Neural progenitor cell (in vitro differentiated cells): ENCODE measurements at regions not wholly inside any gene's neighbourhood (a gene's known extent, or its start where the extent isn't known, plus 50 kb on each side); places are given as distances from the start of the nearest gene placed in this dataset.

Experiments used
- DNase-seq: peaks from one replicate; pipeline ENCODE4 v3.0.0-alpha.2; 2016; ENCODE audit warnings: low spot score
- H2AFZ ChIP-seq: fragments of 200-600 bp; sonication (generic); replicated peaks from 2 replicates; pipeline ENCODE4 v1.6.1; 2016; ENCODE audit warnings: antibody characterized with exemption
- H3F3A ChIP-seq: fragments of 200-600 bp; sonication (generic); 2 replicates; pipeline ENCODE4 v1.6.1; 2016; ENCODE audit warnings: antibody characterized with exemption, low read depth
- H3K27ac ChIP-seq: fragments of 200-600 bp; sonication (generic); 2 replicates; pipeline ENCODE4 v1.5.1; 2016; ENCODE audit warnings: mild to moderate bottlenecking
- H3K27me3 ChIP-seq: fragments of 200-600 bp; sonication (generic); 2 replicates; pipeline ENCODE4 v1.6.1; 2016; ENCODE audit warnings: mild to moderate bottlenecking, moderate library complexity
- H3K36me3 ChIP-seq: fragments of 200-600 bp; sonication (generic); 2 replicates; pipeline ENCODE4 v1.5.1; 2016
- H3K4me1 ChIP-seq: fragments of 200-600 bp; sonication (generic); 2 replicates; pipeline ENCODE4 v1.6.1; 2016; ENCODE audit warnings: mixed run types
- H3K4me2 ChIP-seq: fragments of 200-600 bp; sonication (generic); 2 replicates; pipeline ENCODE4 v1.6.1; 2016
- H3K4me3 ChIP-seq: fragments of 200-600 bp; sonication (generic); 2 replicates; pipeline ENCODE4 v1.5.1; 2016
- H3K79me2 ChIP-seq: fragments of 200-600 bp; sonication (generic); 2 replicates; pipeline ENCODE4 v1.6.1; 2016; ENCODE audit warnings: low read depth
- H3K9ac ChIP-seq: fragments of 200-600 bp; sonication (generic); 2 replicates; pipeline ENCODE4 v1.6.1; 2016
- H3K9me3 ChIP-seq: fragments of 200-600 bp; sonication (generic); 2 replicates; pipeline ENCODE4 v1.5.1; 2016; ENCODE audit warnings: low read depth
- H4K20me1 ChIP-seq: fragments of 200-600 bp; sonication (generic); 2 replicates; pipeline ENCODE4 v1.6.1; 2016; ENCODE audit warnings: low read depth
- H3K27ac Mint-ChIP-seq: 3 replicates; pipeline ENCODE4 v1.8.0; 2021; ENCODE audit warnings: mixed read lengths
- H3K27me3 Mint-ChIP-seq: 2 replicates; pipeline ENCODE4 v1.8.0; 2022; ENCODE audit warnings: low read depth, mild to moderate bottlenecking, inconsistent platforms, moderate library complexity, mixed read lengths; ENCODE audit not compliant: insufficient read depth
- H3K36me3 Mint-ChIP-seq: 3 replicates; pipeline ENCODE4 v1.8.0; 2021; ENCODE audit warnings: mixed read lengths
- H3K4me1 Mint-ChIP-seq: 3 replicates; pipeline ENCODE4 v1.8.0; 2021; ENCODE audit warnings: mixed read lengths
- H3K4me3 Mint-ChIP-seq: 3 replicates; pipeline ENCODE4 v1.8.0; 2021; ENCODE audit warnings: mild to moderate bottlenecking, moderate library complexity, mixed read lengths
- H3K9me3 Mint-ChIP-seq: 3 replicates; pipeline ENCODE4 v1.8.0; 2020; ENCODE audit warnings: mixed read lengths
- CTCF ChIP-seq: fragments of 200-600 bp; sonication (generic); IDR thresholded peaks from 2 replicates; pipeline ENCODE4 v1.5.1; 2017; ENCODE audit warnings: antibody characterized with exemption, mild to moderate bottlenecking
- EZH2 ChIP-seq: fragments of 200-600 bp; sonication (generic); IDR thresholded peaks from 2 replicates; pipeline ENCODE4 v1.6.1; 2017; ENCODE audit warnings: antibody characterized with exemption, mild to moderate bottlenecking, moderate library complexity
- EZH2phosphoT487 ChIP-seq: fragments of 200-600 bp; sonication (generic); IDR thresholded peaks from 2 replicates; pipeline ENCODE4 v1.6.1; 2017; ENCODE audit warnings: antibody characterized with exemption

GRCh38 chr1:168917796-168918195, 188.7 kb upstream of the ATP1B1 start:
- Histone ChIP-seq H2AFZ (no peak overlapping the region), H3K79me2 (no peaks in the 10 kb centered on the region), H3K27ac (no peak overlapping the region), H3K9ac (no peak overlapping the region), H3K9me3 (no peaks in the 10 kb centered on the region), H3K27me3 (no peaks in the 10 kb centered on the region), H3K4me1 (peaks cover 40% of the 10 kb centered on the region), H3K4me2 (no peak overlapping the region), H3K36me3 (no peaks in the 10 kb centered on the region), H3K4me3 (no peak overlapping the region), H3F3A (peaks cover 14% of the 10 kb centered on the region), H4K20me1 (no peaks in the 10 kb centered on the region)
- no peaks in the 10 kb centered on the region for H3K36me3 Mint-ChIP-seq
- H3K27ac Mint-ChIP-seq = no peak overlapping the region
- no peak for DNase-seq
- H3K9me3 Mint-ChIP-seq = no peaks in the 10 kb centered on the region
- TF ChIP-seq CTCF (no peak), EZH2 (no peak), EZH2phosphoT487 (no peak)
- H3K4me1 Mint-ChIP-seq = peaks cover 36% of the 10 kb centered on the region
- H3K4me3 Mint-ChIP-seq = no peak overlapping the region
- H3K27me3 Mint-ChIP-seq = no peaks in the 10 kb centered on the region

GRCh38 chr1:168918860-168919741, 187.4 kb upstream of the ATP1B1 start:
- Mint-ChIP-seq H3K27me3 (no peaks in the 10 kb centered on the region), H3K9me3 (no peaks in the 10 kb centered on the region), H3K36me3 (no peaks in the 10 kb centered on the region), H3K4me1 (peaks cover 36% of the 10 kb centered on the region), H3K27ac (peak overlapping the region; percentile 85), H3K4me3 (peak overlapping the region; percentile 42)
- no peak overlapping the region for H3K27ac ChIP-seq
- no peak overlapping the region for H3K9ac ChIP-seq
- H3F3A ChIP-seq = peaks cover 14% of the 10 kb centered on the region
- H3K27me3 ChIP-seq = no peaks in the 10 kb centered on the region
- peak overlapping the region; percentile 28 for H3K4me3 ChIP-seq
- H3K36me3 ChIP-seq = no peaks in the 10 kb centered on the region
- peak overlapping the region; percentile 61 for H3K4me2 ChIP-seq
- no peaks in the 10 kb centered on the region for H3K79me2 ChIP-seq
- H2AFZ ChIP-seq = no peak overlapping the region
- no peaks in the 10 kb centered on the region for H3K9me3 ChIP-seq
- H4K20me1 ChIP-seq = no peaks in the 10 kb centered on the region
- no peak for TF ChIP-seq EZH2
- TF ChIP-seq CTCF = no peak
- TF ChIP-seq EZH2phosphoT487 = no peak
- DNase-seq = peak; percentile 74
- peaks cover 35% of the 10 kb centered on the region for H3K4me1 ChIP-seq

GRCh38 chr1:168920456-168921094, 185.9 kb upstream of the ATP1B1 start:
- H3K79me2 ChIP-seq = no peaks in the 10 kb centered on the region
- no peaks in the 10 kb centered on the region for H3K27me3 ChIP-seq
- H3K9me3 ChIP-seq = no peaks in the 10 kb centered on the region
- no peak overlapping the region for H3K4me2 ChIP-seq
- no peak overlapping the region for H3K27ac Mint-ChIP-seq
- peaks cover 7% of the 10 kb centered on the region for H3F3A ChIP-seq
- H3K4me1 ChIP-seq = peaks cover 26% of the 10 kb centered on the region
- no peak overlapping the region for H2AFZ ChIP-seq
- H3K4me1 Mint-ChIP-seq = peaks cover 36% of the 10 kb centered on the region
- no peaks in the 10 kb centered on the region for H3K27me3 Mint-ChIP-seq
- no peaks in the 10 kb centered on the region for H4K20me1 ChIP-seq
- no peak overlapping the region for H3K4me3 Mint-ChIP-seq
- H3K27ac ChIP-seq = no peak overlapping the region
- TF ChIP-seq EZH2 = no peak
- no peak for TF ChIP-seq CTCF
- no peak for TF ChIP-seq EZH2phosphoT487
- H3K9ac ChIP-seq = no peak overlapping the region
- H3K36me3 ChIP-seq = no peaks in the 10 kb centered on the region
- H3K36me3 Mint-ChIP-seq = no peaks in the 10 kb centered on the region
- no peaks in the 10 kb centered on the region for H3K9me3 Mint-ChIP-seq
- H3K4me3 ChIP-seq = no peak overlapping the region
- no peak for DNase-seq
